DOHH2 (cell line): ENCODE measurements at regions not wholly inside any gene's neighbourhood (a gene's known extent, or its start where the extent isn't known, plus 50 kb on each side); places are given as distances from the start of the nearest gene placed in this dataset.

Experiments used
- CTCF ChIP-seq: fragments of 200-600 bp; sonication (generic); IDR thresholded peaks from one replicate; pipeline ENCODE4 v1.5.1; 2014; ENCODE audit warnings: antibody characterized with exemption, mild to moderate bottlenecking, low read depth, low read length; ENCODE audit not compliant: poor library complexity, severe bottlenecking
- EZH2phosphoT487 ChIP-seq: fragments of 200-600 bp; sonication (generic); IDR thresholded peaks from 2 replicates; pipeline ENCODE4 v1.6.1; 2017; ENCODE audit warnings: borderline replicate concordance, mild to moderate bottlenecking, antibody characterized with exemption, low read length, moderate library complexity, mixed read lengths

GRCh38 chr22:34534101-34534500, 531.9 kb upstream of the ISX start:
- TF ChIP-seq CTCF, result no peak
- TF ChIP-seq EZH2phosphoT487, result no peak
